HepG2 (cell line): ENCODE measurements at regions not wholly inside any gene's neighbourhood (a gene's known extent, or its start where the extent isn't known, plus 50 kb on each side); places are given as distances from the start of the nearest gene placed in this dataset.
A peak's percentile ranks its signal among the peaks of the same experiment; 100 is the strongest.

Source experiments
- AGO2 ChIP-seq: fragments of 200-400 bp; formaldehyde crosslinking; optimal IDR thresholded peaks from 2 replicates; pipeline ENCODE3; 2017; ENCODE audit warnings: mild to moderate bottlenecking, low read depth, low read length, moderate library complexity
- ATF7 ChIP-seq, 2 experiments: fragments of 450-650 bp in 1 of 2; sonication (generic) in 1 of 2; formaldehyde crosslinking in 1 of 2; IDR thresholded peaks; 2 replicates each; pipeline versions ENCODE4 v1.4.0 to v1.6.1; 2016 to 2020; ENCODE audit warnings: antibody characterized with exemption in 1 of 2, mild to moderate bottlenecking in 1 of 2, missing genetic modification reagents in 1 of 2
- DBP ChIP-seq: sonication (generic); formaldehyde crosslinking; IDR thresholded peaks from 2 replicates; pipeline ENCODE4 v1.4.0; 2020; ENCODE audit warnings: missing genetic modification reagents; ENCODE audit errors: not compliant biosample characterization
- E2F1 ChIP-seq: sonication (generic); formaldehyde crosslinking; IDR thresholded peaks from 2 replicates; pipeline ENCODE4 v1.5.0; 2020; ENCODE audit warnings: missing genetic modification reagents
- HDAC1 ChIP-seq: sonication (generic); formaldehyde crosslinking; IDR thresholded peaks from 2 replicates; pipeline ENCODE4 v1.5.1; 2020; ENCODE audit warnings: mild to moderate bottlenecking, missing genetic modification reagents
- MNT ChIP-seq: fragments of 450-650 bp; IDR thresholded peaks from 2 replicates; pipeline ENCODE4 v1.6.1; 2016
- RFX1 ChIP-seq: fragments of 450-650 bp; IDR thresholded peaks from 2 replicates; pipeline ENCODE4 v1.6.1; 2017
- ZBTB40 ChIP-seq, 2 experiments: fragments of 450-650 bp in 1 of 2; sonication (generic) in 1 of 2; formaldehyde crosslinking in 1 of 2; IDR thresholded peaks; 2 replicates each; pipeline versions ENCODE4 v1.6.1 to v1.8.0; 2016 to 2022; ENCODE audit warnings: antibody characterized with exemption in 1 of 2, mild to moderate bottlenecking in 1 of 2, missing genetic modification reagents in 1 of 2
- ZNF207 ChIP-seq: fragments of 450-650 bp; IDR thresholded peaks from 2 replicates; pipeline ENCODE4 v1.6.1; 2016; ENCODE audit warnings: antibody characterized with exemption, borderline replicate concordance
- ZNF276 ChIP-seq: sonication (generic); formaldehyde crosslinking; IDR thresholded peaks from 2 replicates; pipeline ENCODE4 v1.4.0; 2020; ENCODE audit warnings: mild to moderate bottlenecking, low read depth, missing genetic modification reagents
- ZNF430 ChIP-seq: sonication (generic); formaldehyde crosslinking; IDR thresholded peaks from 2 replicates; pipeline ENCODE4 v1.9.0; 2021; ENCODE audit warnings: mild to moderate bottlenecking, missing genetic modification reagents
- ZNF879 ChIP-seq: sonication (generic); formaldehyde crosslinking; IDR thresholded peaks from 2 replicates; pipeline ENCODE4 v1.8.1; 2023; ENCODE audit warnings: missing genetic modification reagents
- ZZZ3 ChIP-seq: sonication (generic); formaldehyde crosslinking; IDR thresholded peaks from 2 replicates; pipeline ENCODE4 v1.4.0; 2020; ENCODE audit warnings: missing genetic modification reagents, mild to moderate bottlenecking, borderline replicate concordance

GRCh38 chr20:50399917-50400704 lies 110.1 kb upstream of the PTPN1 start (continued):
- peak; percentile 97; the same call in 1 of the 2 replicates for TF ChIP-seq ZNF430
- no peak for TF ChIP-seq ZBTB40 (IDR thresholded peaks at IDR 0.05)
- no peak; the same call in 1 of the 2 replicates for TF ChIP-seq ZBTB40 (CRISPR knock-in tag; IDR thresholded peaks at IDR 0.05)
- 0 out of 2 replicates have a peak, but pooled peaks have one; percentile 3 for TF ChIP-seq RFX1
- peak; percentile 93 for TF ChIP-seq ZZZ3
- TF ChIP-seq ZNF276 (CRISPR knock-in tag) = 0 out of 2 replicates have a peak, but pooled peaks have one; percentile 82
- no peak for TF ChIP-seq ZNF207
- no peak; the same call in 1 of the 2 replicates for TF ChIP-seq ATF7 (IDR thresholded peaks at IDR 0.05)
- peak; percentile 98 for TF ChIP-seq ATF7 (CRISPR knock-in tag; IDR thresholded peaks at IDR 0.05)
- no peak for TF ChIP-seq AGO2
- TF ChIP-seq E2F1 = no peak
- TF ChIP-seq HDAC1 (CRISPR knock-in tag) = peak; percentile 99
- no peak for TF ChIP-seq DBP (CRISPR knock-in tag)
- TF ChIP-seq ZNF879 (CRISPR knock-in tag) = no peak; the same call in 1 of the 2 replicates
- TF ChIP-seq MNT = peak; percentile 37; the same call in 1 of the 2 replicates
